ENCODE measurements at regions not wholly inside any gene's neighbourhood (a gene's known extent, or its start where the extent isn't known, plus 50 kb on each side); places are given as distances from the start of the nearest gene placed in this dataset.

- Histone ChIP-seq H3K36me3 (ENCODE audit: insufficient read depth, low read length) (no peaks in the 10 kb centered on the region), H3K4me3 (ENCODE audit: low read depth, low read length, poor library complexity, severe bottlenecking) (no peak overlapping the region), H2AFZ (ENCODE audit: low read length) (no peak overlapping the region), H3K4me2 (ENCODE audit: low read length) (no peak overlapping the region), H3K27ac (ENCODE audit: low read depth, low read length, poor library complexity, severe bottlenecking) (no peak overlapping the region), H3K9me3 (ENCODE audit: low read length) (no peaks in the 10 kb centered on the region), H4K20me1 (ENCODE audit: insufficient read depth, low read length) (no peaks in the 10 kb centered on the region), H3K9me2 (ENCODE audit: insufficient read depth, low read length) (no peaks in the 10 kb centered on the region), H3K79me2 (ENCODE audit: insufficient read depth, low read depth, low read length) (no peaks in the 10 kb centered on the region), H3K4me1 (ENCODE audit: insufficient read depth, low read length, poor library complexity, severe bottlenecking) (peaks cover 12% of the 10 kb centered on the region)
- no TSS peak for BruUV-seq (replicated peaks)
- intact Hi-C loops (cut with micrococcal nuclease; ENCODE audit: unreplicated experiment): loop anchor here (5.0 kb wide), 1 partner anchor 185 kb away; the partner anchor contains the start of gene BASP1
- TF ChIP-seq EZH2phosphoT487 (IDR thresholded peaks at IDR 0.05; ENCODE audit: borderline replicate concordance, low read depth, low read length) (no peak), CTCF (conservative IDR thresholded peaks at IDR 0.05; ENCODE audit: low read length) (no peak)
- ChIA-PET CTCF (ENCODE audit: unreplicated experiment) (no interaction called here), POLR2A (interaction anchor here (0.7 to 1.0 kb wide), 4 partner anchors 9 to 186 kb away, joined by 3 read pairs; no protein-coding TSS in a partner anchor)
- no peak for DNase-seq (ENCODE audit: low spot score)
Measured at GRCh38 chr5:17402289-17403121, 95.5 kb upstream of the TAF11L2 start.

GRCh38 chr5:17403695-17404490 lies 94.1 kb upstream of the TAF11L2 start:
- no peak overlapping the region for H3K4me3 ChIP-seq (ENCODE audit: low read depth, low read length, poor library complexity, severe bottlenecking)
- peaks cover 6% of the 10 kb centered on the region for H3K4me1 ChIP-seq (ENCODE audit: insufficient read depth, low read length, poor library complexity, severe bottlenecking)
- H4K20me1 ChIP-seq (ENCODE audit: insufficient read depth, low read length): no peaks in the 10 kb centered on the region
- no peaks in the 10 kb centered on the region for H3K9me3 ChIP-seq (ENCODE audit: low read length)
- intact Hi-C loops (cut with micrococcal nuclease; ENCODE audit: unreplicated experiment): loop anchor here (5.0 kb wide), 1 partner anchor 187 kb away; the partner anchor contains the start of gene BASP1
- no peaks in the 10 kb centered on the region for H3K36me3 ChIP-seq (ENCODE audit: insufficient read depth, low read length)
- TF ChIP-seq CTCF (conservative IDR thresholded peaks at IDR 0.05; ENCODE audit: low read length) (no peak), EZH2phosphoT487 (IDR thresholded peaks at IDR 0.05; ENCODE audit: borderline replicate concordance, low read depth, low read length) (no peak)
- no peak overlapping the region for H3K4me2 ChIP-seq (ENCODE audit: low read length)
- no peak overlapping the region for H3K27ac ChIP-seq (ENCODE audit: low read depth, low read length, poor library complexity, severe bottlenecking)
- H2AFZ ChIP-seq (ENCODE audit: low read length): no peak overlapping the region
- BruUV-seq (replicated peaks): no TSS peak
- POLR2A ChIA-PET: interaction anchor here (1.2 to 1.8 kb wide), 2 partner anchors 19 to 135 kb away, joined by 3 to 4 read pairs; no protein-coding TSS in a partner anchor
- DNase-seq (ENCODE audit: low spot score): no peak
- CTCF ChIA-PET (ENCODE audit: unreplicated experiment): no interaction called here
- H3K9me2 ChIP-seq (ENCODE audit: insufficient read depth, low read length): no peaks in the 10 kb centered on the region
- no peaks in the 10 kb centered on the region for H3K79me2 ChIP-seq (ENCODE audit: insufficient read depth, low read depth, low read length)
